ENCODE measurements at regions not wholly inside any gene's neighbourhood (a gene's known extent, or its start where the extent isn't known, plus 50 kb on each side); places are given as distances from the start of the nearest gene placed in this dataset.

DNA sequence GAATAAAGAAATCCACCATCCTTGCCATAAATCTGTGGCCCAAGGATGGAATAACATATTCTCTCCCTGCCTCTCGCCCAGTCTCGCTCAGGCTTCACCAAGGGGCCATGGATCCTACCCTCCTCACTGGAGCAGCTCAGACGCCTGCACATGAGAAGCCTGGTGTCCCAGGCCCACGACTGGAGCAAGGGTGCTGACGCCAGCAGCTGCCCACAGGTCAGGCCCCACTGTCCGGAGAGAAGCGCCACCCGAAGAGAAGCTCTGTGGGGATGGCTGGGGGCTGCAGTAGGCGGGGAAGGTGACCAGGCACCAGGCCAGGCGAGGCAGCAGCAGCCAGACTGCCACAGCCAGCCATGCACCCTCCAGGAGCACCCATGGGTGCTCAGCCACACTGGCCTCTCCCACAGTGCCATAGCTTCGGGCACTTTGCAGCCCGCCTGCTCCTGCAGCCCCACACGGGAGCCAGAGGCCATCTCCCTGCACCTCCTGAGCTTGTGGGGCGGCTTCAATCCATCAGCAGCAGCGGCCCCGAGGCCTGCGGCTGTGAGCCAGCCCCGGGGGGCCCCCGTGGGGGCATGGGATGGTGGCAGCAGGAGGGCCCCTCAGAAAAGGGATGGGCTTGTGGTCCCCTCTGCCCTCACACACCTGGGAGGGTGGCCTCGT is 286.2 kb upstream of the SGK1 start:
- no peak overlapping the region for H3K9ac ChIP-seq
- no peak overlapping the region for H3K4me3 ChIP-seq (IDR thresholded peaks at IDR 0.05; ENCODE audit: insufficient read depth, low read depth, low read length)
- no peaks in the 10 kb centered on the region for H3K36me3 ChIP-seq (ENCODE audit: insufficient read depth)
- H3K79me2 ChIP-seq (ENCODE audit: insufficient read depth, low read depth), result no peaks in the 10 kb centered on the region
- H3K4me2 ChIP-seq, result no peak overlapping the region
- H4K20me1 ChIP-seq (ENCODE audit: insufficient read depth), result no peaks in the 10 kb centered on the region
- H3K27ac ChIP-seq, result no peak overlapping the region
- no peak overlapping the region for H2AFZ ChIP-seq (ENCODE audit: low read depth)
- no peaks in the 10 kb centered on the region for H3K4me1 ChIP-seq (ENCODE audit: low read depth, poor library complexity, severe bottlenecking)
- TF ChIP-seq, protein P1, sequence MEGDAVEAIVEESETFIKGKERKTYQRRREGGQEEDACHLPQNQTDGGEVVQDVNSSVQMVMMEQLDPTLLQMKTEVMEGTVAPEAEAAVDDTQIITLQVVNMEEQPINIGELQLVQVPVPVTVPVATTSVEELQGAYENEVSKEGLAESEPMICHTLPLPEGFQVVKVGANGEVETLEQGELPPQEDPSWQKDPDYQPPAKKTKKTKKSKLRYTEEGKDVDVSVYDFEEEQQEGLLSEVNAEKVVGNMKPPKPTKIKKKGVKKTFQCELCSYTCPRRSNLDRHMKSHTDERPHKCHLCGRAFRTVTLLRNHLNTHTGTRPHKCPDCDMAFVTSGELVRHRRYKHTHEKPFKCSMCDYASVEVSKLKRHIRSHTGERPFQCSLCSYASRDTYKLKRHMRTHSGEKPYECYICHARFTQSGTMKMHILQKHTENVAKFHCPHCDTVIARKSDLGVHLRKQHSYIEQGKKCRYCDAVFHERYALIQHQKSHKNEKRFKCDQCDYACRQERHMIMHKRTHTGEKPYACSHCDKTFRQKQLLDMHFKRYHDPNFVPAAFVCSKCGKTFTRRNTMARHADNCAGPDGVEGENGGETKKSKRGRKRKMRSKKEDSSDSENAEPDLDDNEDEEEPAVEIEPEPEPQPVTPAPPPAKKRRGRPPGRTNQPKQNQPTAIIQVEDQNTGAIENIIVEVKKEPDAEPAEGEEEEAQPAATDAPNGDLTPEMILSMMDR (conservative IDR thresholded peaks at IDR 0.05; ENCODE audit: low read depth, low read length), result no peak
- H3K27me3 ChIP-seq (ENCODE audit: insufficient read depth, low read depth), result no peaks in the 10 kb centered on the region

DNA sequence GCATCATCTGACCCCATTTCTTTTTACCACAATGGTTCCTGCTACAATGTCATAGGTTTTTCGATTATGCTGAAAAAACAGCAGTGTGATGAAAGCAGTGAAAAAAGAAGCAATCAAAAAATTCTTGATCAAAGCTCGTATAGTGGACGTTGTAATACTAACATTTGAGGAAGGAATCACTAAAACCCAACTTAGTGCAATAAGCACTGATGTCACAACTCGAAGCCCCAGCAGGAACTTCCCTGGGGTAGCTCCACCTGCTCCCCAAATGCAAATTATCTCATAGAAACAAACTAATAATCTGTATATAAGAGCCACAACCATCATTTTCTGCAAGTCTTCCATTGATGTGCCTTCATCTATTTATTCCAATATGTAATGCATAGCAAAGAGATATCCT is 285.6 kb upstream of the SGK1 start:
- no peak overlapping the region for H2AFZ ChIP-seq (ENCODE audit: low read depth)
- no peaks in the 10 kb centered on the region for H3K4me1 ChIP-seq (ENCODE audit: low read depth, poor library complexity, severe bottlenecking)
- no peaks in the 10 kb centered on the region for H3K79me2 ChIP-seq (ENCODE audit: insufficient read depth, low read depth)
- no peak overlapping the region for H3K9ac ChIP-seq
- no peak overlapping the region for H3K4me2 ChIP-seq
- no peaks in the 10 kb centered on the region for H3K36me3 ChIP-seq (ENCODE audit: insufficient read depth)
- no peaks in the 10 kb centered on the region for H4K20me1 ChIP-seq (ENCODE audit: insufficient read depth)
- TF ChIP-seq, protein P1 (conservative IDR thresholded peaks at IDR 0.05; ENCODE audit: low read depth, low read length), result no peak
- H3K27me3 ChIP-seq (ENCODE audit: insufficient read depth, low read depth), result no peaks in the 10 kb centered on the region
- H3K4me3 ChIP-seq (IDR thresholded peaks at IDR 0.05; ENCODE audit: insufficient read depth, low read depth, low read length), result no peak overlapping the region
- no peak overlapping the region for H3K27ac ChIP-seq

DNA sequence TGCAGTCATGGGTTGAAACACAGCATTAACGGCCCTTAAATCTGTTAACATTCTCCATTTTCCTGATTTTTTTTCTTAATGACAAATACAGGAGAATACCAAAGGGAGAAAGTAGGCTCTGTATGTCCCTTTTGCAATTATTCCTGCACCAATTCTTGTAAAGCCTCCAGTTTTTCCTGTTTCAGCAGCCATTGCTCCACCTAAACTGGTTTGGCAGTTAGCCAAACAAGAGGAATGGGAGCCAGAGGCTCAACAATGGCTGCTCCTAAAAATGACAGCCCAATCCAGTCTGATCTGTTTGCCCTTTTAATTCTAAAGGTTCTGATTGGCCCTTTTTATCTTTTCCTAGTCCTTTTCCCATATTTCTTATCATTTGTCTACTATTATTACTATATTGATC is 284.2 kb upstream of the SGK1 start:
- Histone ChIP-seq H3K4me2 (no peak overlapping the region), H3K36me3 (ENCODE audit: insufficient read depth) (no peaks in the 10 kb centered on the region), H3K9ac (no peak overlapping the region), H3K79me2 (ENCODE audit: insufficient read depth, low read depth) (no peaks in the 10 kb centered on the region), H2AFZ (ENCODE audit: low read depth) (no peak overlapping the region), H4K20me1 (ENCODE audit: insufficient read depth) (no peaks in the 10 kb centered on the region), H3K4me3 (IDR thresholded peaks at IDR 0.05; ENCODE audit: insufficient read depth, low read depth, low read length) (no peak overlapping the region), H3K27me3 (ENCODE audit: insufficient read depth, low read depth) (no peaks in the 10 kb centered on the region), H3K27ac (no peak overlapping the region), H3K4me1 (ENCODE audit: low read depth, poor library complexity, severe bottlenecking) (no peaks in the 10 kb centered on the region)
- TF ChIP-seq, protein P1 (conservative IDR thresholded peaks at IDR 0.05; ENCODE audit: low read depth, low read length), result no peak

DNA sequence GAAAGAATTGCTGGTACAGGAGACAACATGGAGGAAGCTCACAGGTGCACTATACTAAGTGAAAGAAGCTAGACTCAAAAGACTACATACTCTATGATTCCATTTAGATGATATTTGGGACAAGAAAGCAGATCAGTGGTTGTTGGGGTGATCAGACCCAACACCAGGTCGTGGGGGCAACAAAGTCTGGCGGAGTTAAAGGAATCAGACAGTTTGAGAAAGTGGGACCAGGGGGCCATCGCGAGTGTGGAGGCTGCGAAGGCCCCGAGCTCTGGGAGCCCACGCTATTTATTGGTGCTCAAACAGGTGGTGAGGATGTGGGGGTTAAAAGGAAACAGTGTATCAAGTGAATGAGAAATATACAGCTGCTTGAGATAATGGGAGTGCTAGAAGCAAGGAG is 282.8 kb upstream of the SGK1 start:
- TF ChIP-seq, protein P1 (conservative IDR thresholded peaks at IDR 0.05; ENCODE audit: low read depth, low read length), result no peak
- H3K27ac ChIP-seq, result no peak overlapping the region
- H3K4me1 ChIP-seq (ENCODE audit: low read depth, poor library complexity, severe bottlenecking), result no peaks in the 10 kb centered on the region
- H3K4me3 ChIP-seq (IDR thresholded peaks at IDR 0.05; ENCODE audit: insufficient read depth, low read depth, low read length), result no peak overlapping the region
- no peak overlapping the region for H3K4me2 ChIP-seq
- H3K27me3 ChIP-seq (ENCODE audit: insufficient read depth, low read depth), result no peaks in the 10 kb centered on the region
- no peaks in the 10 kb centered on the region for H4K20me1 ChIP-seq (ENCODE audit: insufficient read depth)
- no peak overlapping the region for H3K9ac ChIP-seq
- no peaks in the 10 kb centered on the region for H3K79me2 ChIP-seq (ENCODE audit: insufficient read depth, low read depth)
- no peak overlapping the region for H2AFZ ChIP-seq (ENCODE audit: low read depth)
- no peaks in the 10 kb centered on the region for H3K36me3 ChIP-seq (ENCODE audit: insufficient read depth)

All from KMS-11 (cell line).